ENCODE measurements at regions not wholly inside any gene's neighbourhood (a gene's known extent, or its start where the extent isn't known, plus 50 kb on each side); places are given as distances from the start of the nearest gene placed in this dataset.

- H3K9me3 Mint-ChIP-seq: no peaks in the 10 kb centered on the region
- no peak overlapping the region for H3K4me3 Mint-ChIP-seq
- ChIA-PET POLR2A (no interaction called here), CTCF (no interaction called here)
- no peaks in the 10 kb centered on the region for H3K36me3 Mint-ChIP-seq (ENCODE audit: low read depth)
- H3K4me1 Mint-ChIP-seq: no peaks in the 10 kb centered on the region
- no peak overlapping the region for H3K27ac Mint-ChIP-seq
- no peak for DNase-seq
- peaks cover 1% of the 10 kb centered on the region for H3K27me3 Mint-ChIP-seq
Measured at GRCh38 chr16:74031551-74031950, 265.1 kb upstream of the PSMD7 start.

GRCh38 chr16:74030000-74030706, 266.5 kb upstream of the PSMD7 start:
- Mint-ChIP-seq H3K4me1 (no peaks in the 10 kb centered on the region), H3K4me3 (no peak overlapping the region), H3K36me3 (ENCODE audit: low read depth) (no peaks in the 10 kb centered on the region), H3K9me3 (no peaks in the 10 kb centered on the region), H3K27ac (no peak overlapping the region), H3K27me3 (peaks cover 8% of the 10 kb centered on the region)
- no peak for DNase-seq
- ChIA-PET POLR2A (no interaction called here), CTCF (no interaction called here)

- no peaks in the 10 kb centered on the region for H3K36me3 Mint-ChIP-seq (ENCODE audit: low read depth)
- DNase-seq: no peak
- H3K9me3 Mint-ChIP-seq: no peaks in the 10 kb centered on the region
- peaks cover 8% of the 10 kb centered on the region for H3K27me3 Mint-ChIP-seq
- POLR2A ChIA-PET: no interaction called here
- H3K4me3 Mint-ChIP-seq: no peak overlapping the region
- H3K4me1 Mint-ChIP-seq: no peaks in the 10 kb centered on the region
- CTCF ChIA-PET: no interaction called here
- H3K27ac Mint-ChIP-seq: no peak overlapping the region
Measured at GRCh38 chr16:74029115-74029792, 267.4 kb upstream of the PSMD7 start.

- Mint-ChIP-seq H3K4me3 (no peak overlapping the region), H3K36me3 (ENCODE audit: low read depth) (no peaks in the 10 kb centered on the region), H3K9me3 (no peaks in the 10 kb centered on the region), H3K27me3 (peaks cover 8% of the 10 kb centered on the region), H3K27ac (no peak overlapping the region), H3K4me1 (no peaks in the 10 kb centered on the region)
- DNase-seq: no peak
- CTCF ChIA-PET: no interaction called here
- POLR2A ChIA-PET: no interaction called here
Measured at GRCh38 chr16:74026373-74027281, 270.0 kb upstream of the PSMD7 start.

- Mint-ChIP-seq H3K9me3 (no peaks in the 10 kb centered on the region), H3K27ac (no peak overlapping the region), H3K4me1 (no peaks in the 10 kb centered on the region), H3K27me3 (peaks cover 8% of the 10 kb centered on the region), H3K36me3 (ENCODE audit: low read depth) (no peaks in the 10 kb centered on the region), H3K4me3 (no peak overlapping the region)
- DNase-seq: no peak
- POLR2A ChIA-PET: no interaction called here
- CTCF ChIA-PET: no interaction called here
Measured at GRCh38 chr16:74024953-74025352, 271.7 kb upstream of the PSMD7 start.

GRCh38 chr16:74020095-74020670, 276.4 kb upstream of the PSMD7 start:
- ChIA-PET CTCF (no interaction called here), POLR2A (no interaction called here)
- no peaks in the 10 kb centered on the region for H3K27me3 Mint-ChIP-seq
- H3K4me3 Mint-ChIP-seq: no peak overlapping the region
- no peaks in the 10 kb centered on the region for H3K9me3 Mint-ChIP-seq
- DNase-seq: no peak
- no peak overlapping the region for H3K27ac Mint-ChIP-seq
- no peaks in the 10 kb centered on the region for H3K4me1 Mint-ChIP-seq
- no peaks in the 10 kb centered on the region for H3K36me3 Mint-ChIP-seq (ENCODE audit: low read depth)

- no peak for DNase-seq
- ChIA-PET POLR2A (no interaction called here), CTCF (no interaction called here)
- Mint-ChIP-seq H3K36me3 (ENCODE audit: low read depth) (no peaks in the 10 kb centered on the region), H3K9me3 (no peaks in the 10 kb centered on the region), H3K4me3 (no peak overlapping the region), H3K27ac (no peak overlapping the region), H3K4me1 (no peaks in the 10 kb centered on the region), H3K27me3 (no peaks in the 10 kb centered on the region)
Measured at GRCh38 chr16:74019612-74020011, 277.0 kb upstream of the PSMD7 start.

- ChIA-PET POLR2A (no interaction called here), CTCF (no interaction called here)
- Mint-ChIP-seq H3K4me1 (no peaks in the 10 kb centered on the region), H3K27me3 (no peaks in the 10 kb centered on the region), H3K4me3 (no peak overlapping the region), H3K36me3 (ENCODE audit: low read depth) (no peaks in the 10 kb centered on the region), H3K27ac (no peak overlapping the region), H3K9me3 (no peaks in the 10 kb centered on the region)
- DNase-seq: no peak
Measured at GRCh38 chr16:74015953-74016352, 280.7 kb upstream of the PSMD7 start.

- DNase-seq: no peak
Measured at GRCh38 chr16:73998707-73999106, 297.9 kb upstream of the PSMD7 start.

GRCh38 chr16:73997971-73998370, 298.6 kb upstream of the PSMD7 start:
- ChIA-PET POLR2A (no interaction called here), CTCF (no interaction called here)
- Mint-ChIP-seq H3K27ac (no peak overlapping the region), H3K9me3 (no peaks in the 10 kb centered on the region), H3K4me1 (no peaks in the 10 kb centered on the region), H3K36me3 (ENCODE audit: low read depth) (no peaks in the 10 kb centered on the region), H3K4me3 (no peak overlapping the region), H3K27me3 (no peaks in the 10 kb centered on the region)
- no peak for DNase-seq

More at GRCh38 chr16:73998707-73999106, 297.9 kb upstream of the PSMD7 start:
- CTCF ChIA-PET: no interaction called here
- H3K4me1 Mint-ChIP-seq: no peaks in the 10 kb centered on the region
- H3K27ac Mint-ChIP-seq: no peak overlapping the region
- H3K27me3 Mint-ChIP-seq: no peaks in the 10 kb centered on the region
- POLR2A ChIA-PET: no interaction called here
- H3K4me3 Mint-ChIP-seq: no peak overlapping the region
- peaks cover 3% of the 10 kb centered on the region for H3K9me3 Mint-ChIP-seq
- H3K36me3 Mint-ChIP-seq (ENCODE audit: low read depth): no peaks in the 10 kb centered on the region

- Mint-ChIP-seq H3K4me1 (no peaks in the 10 kb centered on the region), H3K27ac (no peak overlapping the region), H3K27me3 (no peaks in the 10 kb centered on the region), H3K4me3 (no peak overlapping the region), H3K9me3 (no peaks in the 10 kb centered on the region), H3K36me3 (ENCODE audit: low read depth) (no peaks in the 10 kb centered on the region)
- CTCF ChIA-PET: no interaction called here
- no peak for DNase-seq
- POLR2A ChIA-PET: no interaction called here
Measured at GRCh38 chr16:73997340-73997711, 299.3 kb upstream of the PSMD7 start.

GRCh38 chr16:73996624-73997339, 299.8 kb upstream of the PSMD7 start:
- ChIA-PET POLR2A (no interaction called here), CTCF (no interaction called here)
- Mint-ChIP-seq H3K9me3 (no peaks in the 10 kb centered on the region), H3K27me3 (no peaks in the 10 kb centered on the region), H3K4me1 (no peaks in the 10 kb centered on the region), H3K27ac (no peak overlapping the region), H3K36me3 (ENCODE audit: low read depth) (no peaks in the 10 kb centered on the region), H3K4me3 (no peak overlapping the region)
- no peak for DNase-seq

- no peak overlapping the region for H3K4me3 Mint-ChIP-seq
- H3K27ac Mint-ChIP-seq: no peak overlapping the region
- POLR2A ChIA-PET: no interaction called here
- CTCF ChIA-PET: no interaction called here
- no peaks in the 10 kb centered on the region for H3K36me3 Mint-ChIP-seq (ENCODE audit: low read depth)
- DNase-seq: no peak
- H3K27me3 Mint-ChIP-seq: no peaks in the 10 kb centered on the region
- H3K9me3 Mint-ChIP-seq: no peaks in the 10 kb centered on the region
- no peaks in the 10 kb centered on the region for H3K4me1 Mint-ChIP-seq
Measured at GRCh38 chr16:73993878-73994277, 302.7 kb upstream of the PSMD7 start.
